ENCODE measurements at regions not wholly inside any gene's neighbourhood (a gene's known extent, or its start where the extent isn't known, plus 50 kb on each side); places are given as distances from the start of the nearest gene placed in this dataset.

GRCh38 chr2:160973991-160974390, 186.2 kb upstream of the TANK start:
- no peak for DNase-seq

GRCh38 chr2:160974803-160975202, 185.4 kb upstream of the TANK start:
- no peak for DNase-seq

- DNase-seq: no peak
These were observed 183.4 kb upstream of the TANK start for GRCh38 chr2:160976797-160977196.

GRCh38 chr2:160977376-160977775, 182.9 kb upstream of the TANK start:
- DNase-seq: no peak

- no peak for DNase-seq
These were observed 182.4 kb upstream of the TANK start for GRCh38 chr2:160977854-160978253.

GRCh38 chr2:160984426-160985077, 175.7 kb upstream of the TANK start:
- no peak for DNase-seq

GRCh38 chr2:160989778-160990177, 170.4 kb upstream of the TANK start:
- DNase-seq: no peak

- no peak for DNase-seq
These were observed 166.6 kb upstream of the TANK start for GRCh38 chr2:160993654-160994061.

- DNase-seq: peak; percentile 93
These were observed 165.9 kb upstream of the TANK start for GRCh38 chr2:160994141-160995002.

- DNase-seq: no peak
These were observed 163.6 kb upstream of the TANK start for GRCh38 chr2:160996584-160996983.

- no peak for DNase-seq
These were observed 155.8 kb upstream of the TANK start for GRCh38 chr2:161004379-161004778.

- DNase-seq: no peak
These were observed 155.1 kb upstream of the TANK start for GRCh38 chr2:161005170-161005569.

- no peak for DNase-seq
These were observed 151.9 kb upstream of the TANK start for GRCh38 chr2:161008311-161008710.

GRCh38 chr2:161010503-161011015, 149.7 kb upstream of the TANK start:
- no peak for DNase-seq

- no peak for DNase-seq
These were observed 142.3 kb upstream of the TANK start for GRCh38 chr2:161017780-161018470.

- DNase-seq: no peak
These were observed 140.9 kb upstream of the TANK start for GRCh38 chr2:161019311-161019710.

- DNase-seq: no peak
These were observed 139.8 kb upstream of the TANK start for GRCh38 chr2:161020437-161020836.

GRCh38 chr2:161028581-161028980, 131.6 kb upstream of the TANK start:
- DNase-seq: no peak

- no peak for DNase-seq
These were observed 130.9 kb upstream of the TANK start for GRCh38 chr2:161029321-161029720.

- peak; percentile 8 for DNase-seq
These were observed 129.8 kb upstream of the TANK start for GRCh38 chr2:161030260-161031063.

- no peak for DNase-seq
These were observed 128.7 kb upstream of the TANK start for GRCh38 chr2:161031511-161031910.

- no peak for DNase-seq
These were observed 127.6 kb upstream of the TANK start for GRCh38 chr2:161032635-161033034.

Measured in suppressor macrophage treated with lipopolysaccharide for 4 hours (primary cell).